GM23338 (cell line): ENCODE measurements at regions not wholly inside any gene's neighbourhood (a gene's known extent, or its start where the extent isn't known, plus 50 kb on each side); places are given as distances from the start of the nearest gene placed in this dataset.

Experiments used
- ATAC-seq: fragments of 200-7000 bp; cut with Tn5 transposase; 3 replicates; pipeline ENCODE4 v1.9.1; 2020
- DNase-seq: peaks from one replicate; pipeline ENCODE4 v3.0.0-alpha.2; 2015; ENCODE audit warnings: low spot score
- H2AFZ ChIP-seq: fragments of 200-600 bp; sonication (generic); 2 replicates; pipeline ENCODE4 v1.8.0; 2016; ENCODE audit warnings: antibody characterized with exemption, mild to moderate bottlenecking, moderate library complexity
- H3F3A ChIP-seq: fragments of 200-600 bp; sonication (generic); replicated peaks from 2 replicates; pipeline ENCODE4 v1.8.0; 2017; ENCODE audit warnings: antibody characterized with exemption, mixed run types, low read depth
- H3K27ac ChIP-seq: fragments of 200-600 bp; sonication (generic); 2 replicates; pipeline ENCODE4 v1.6.1; 2016; ENCODE audit warnings: low read depth
- H3K27me3 ChIP-seq: fragments of 200-600 bp; sonication (generic); 2 replicates; pipeline ENCODE4 v1.8.0; 2016; ENCODE audit warnings: mild to moderate bottlenecking, mixed run types, moderate library complexity; ENCODE audit not compliant: insufficient read depth
- H3K36me3 ChIP-seq: fragments of 200-600 bp; sonication (generic); 2 replicates; pipeline ENCODE4 v1.8.0; 2016; ENCODE audit warnings: mild to moderate bottlenecking; ENCODE audit not compliant: insufficient read depth
- H3K4me1 ChIP-seq: fragments of 200-600 bp; sonication (generic); 2 replicates; pipeline ENCODE4 v1.8.0; 2016; ENCODE audit warnings: mild to moderate bottlenecking, moderate library complexity; ENCODE audit not compliant: insufficient read depth
- H3K4me2 ChIP-seq: fragments of 200-600 bp; sonication (generic); 2 replicates; pipeline ENCODE4 v1.7.1; 2017; ENCODE audit warnings: mixed run types
- H3K4me3 ChIP-seq: fragments of 200-600 bp; sonication (generic); 2 replicates; pipeline ENCODE4 v1.6.1; 2016; ENCODE audit warnings: mixed run types
- H3K79me2 ChIP-seq: fragments of 200-600 bp; sonication (generic); replicated peaks from 2 replicates; pipeline ENCODE4 v1.8.0; 2017; ENCODE audit warnings: mild to moderate bottlenecking; ENCODE audit not compliant: insufficient read depth
- H3K9me2 ChIP-seq: fragments of 200-600 bp; sonication (generic); 2 replicates; pipeline ENCODE4 v1.8.0; 2017; ENCODE audit not compliant: insufficient read depth
- H4K20me1 ChIP-seq: fragments of 200-600 bp; sonication (generic); replicated peaks from 2 replicates; pipeline ENCODE4 v1.8.0; 2017; ENCODE audit warnings: mild to moderate bottlenecking; ENCODE audit not compliant: insufficient read depth
- H3K27ac Mint-ChIP-seq: 2 replicates; pipeline ENCODE4 v1.8.0; 2020; ENCODE audit warnings: inconsistent platforms, mild to moderate bottlenecking, moderate library complexity, mixed read lengths
- H3K27me3 Mint-ChIP-seq: 3 replicates; pipeline ENCODE4 v1.8.0; 2022; ENCODE audit warnings: low read depth, mild to moderate bottlenecking, moderate library complexity, mixed read lengths, inconsistent platforms; ENCODE audit not compliant: insufficient read depth, poor library complexity
- H3K36me3 Mint-ChIP-seq: 3 replicates; pipeline ENCODE4 v1.8.0; 2021; ENCODE audit warnings: low read depth, mild to moderate bottlenecking, inconsistent platforms, moderate library complexity, mixed read lengths
- H3K4me1 Mint-ChIP-seq: 3 replicates; pipeline ENCODE4 v1.8.0; 2020; ENCODE audit warnings: mild to moderate bottlenecking, inconsistent platforms, mixed read lengths
- H3K4me3 Mint-ChIP-seq: 3 replicates; pipeline ENCODE4 v1.8.0; 2021; ENCODE audit warnings: moderate library complexity, mild to moderate bottlenecking, inconsistent platforms, mixed read lengths
- H3K9me3 Mint-ChIP-seq: 3 replicates; pipeline ENCODE4 v1.8.0; 2020; ENCODE audit warnings: moderate library complexity, mild to moderate bottlenecking, inconsistent platforms, mixed read lengths
- CREB1 ChIP-seq: fragments of 250-450 bp; sonication (Bioruptor Pico); IDR thresholded peaks from 2 replicates; pipeline ENCODE4 v1.5.0; 2020; ENCODE audit warnings: low read depth, mild to moderate bottlenecking, moderate library complexity
- EZH2 ChIP-seq: fragments of 200-600 bp; sonication (generic); IDR thresholded peaks from one replicate; pipeline ENCODE4 v1.8.0; 2017; ENCODE audit warnings: antibody characterized with exemption, mild to moderate bottlenecking, low read depth; ENCODE audit not compliant: unreplicated experiment
- EZH2phosphoT487 ChIP-seq: fragments of 200-600 bp; sonication (generic); IDR thresholded peaks from one replicate; pipeline ENCODE4 v1.8.1; 2018; ENCODE audit warnings: antibody characterized with exemption; ENCODE audit not compliant: unreplicated experiment
- NANOG ChIP-seq: IDR thresholded peaks from 2 replicates; pipeline ENCODE4 v1.6.1; 2016; ENCODE audit warnings: antibody characterized with exemption, borderline replicate concordance
- REST ChIP-seq: IDR thresholded peaks from one replicate; pipeline ENCODE4 v1.6.1; 2018; ENCODE audit warnings: antibody characterized with exemption; ENCODE audit not compliant: unreplicated experiment
- STAT1 ChIP-seq: IDR thresholded peaks from one replicate; pipeline ENCODE4 v1.6.1; 2016; ENCODE audit warnings: antibody characterized with exemption; ENCODE audit not compliant: unreplicated experiment
- ZNF114 ChIP-seq: fragments of 250-450 bp; sonication (Bioruptor Pico); IDR thresholded peaks from 2 replicates; pipeline ENCODE4 v1.5.0; 2020; ENCODE audit warnings: mild to moderate bottlenecking, moderate library complexity
- ZNF331 ChIP-seq: fragments of 250-450 bp; sonication (Bioruptor Pico); IDR thresholded peaks from 2 replicates; pipeline ENCODE4 v1.5.0; 2020; ENCODE audit warnings: low read depth, mild to moderate bottlenecking, moderate library complexity
- ZNF462 ChIP-seq: fragments of 250-450 bp; sonication (Bioruptor Pico); IDR thresholded peaks from 2 replicates; pipeline ENCODE4 v1.5.0; 2020; ENCODE audit warnings: mild to moderate bottlenecking, moderate library complexity
- TF ChIP-seq, protein P1 (sequence below): IDR thresholded peaks from 2 replicates; pipeline ENCODE4 v1.6.1; 2016; ENCODE audit warnings: antibody characterized with exemption

DNA sequence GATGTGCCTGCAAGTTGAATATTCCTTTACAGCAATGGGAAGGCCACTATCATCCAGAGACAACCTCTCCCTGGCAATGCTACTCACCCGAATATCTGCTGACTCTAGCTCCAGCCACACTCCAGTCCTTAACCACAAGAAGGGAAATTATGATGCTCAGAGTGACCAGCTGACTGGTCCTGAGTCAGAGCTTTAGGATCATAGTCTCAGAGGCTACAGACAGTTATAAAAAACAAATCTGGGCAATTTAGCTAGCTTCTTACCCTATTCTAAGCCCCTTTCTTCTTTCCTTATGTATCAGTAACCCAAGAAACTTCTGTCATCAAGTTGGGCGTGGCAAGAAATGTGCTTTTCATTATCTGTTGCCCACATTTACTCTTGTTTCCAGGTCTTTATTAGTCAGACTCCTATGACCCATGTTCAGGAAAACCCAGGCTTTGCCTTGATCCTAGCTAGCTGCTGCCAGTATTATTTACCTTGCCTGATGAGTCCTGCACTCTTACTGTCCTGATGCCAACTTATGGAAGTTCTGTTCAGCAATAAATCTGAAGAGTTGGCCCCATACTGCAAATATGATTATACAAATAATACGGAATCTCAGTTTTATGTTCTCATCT lies 207.0 kb downstream of the TTLL7 start:
- H3F3A ChIP-seq, result no peaks in the 10 kb centered on the region
- TF ChIP-seq, protein P1, sequence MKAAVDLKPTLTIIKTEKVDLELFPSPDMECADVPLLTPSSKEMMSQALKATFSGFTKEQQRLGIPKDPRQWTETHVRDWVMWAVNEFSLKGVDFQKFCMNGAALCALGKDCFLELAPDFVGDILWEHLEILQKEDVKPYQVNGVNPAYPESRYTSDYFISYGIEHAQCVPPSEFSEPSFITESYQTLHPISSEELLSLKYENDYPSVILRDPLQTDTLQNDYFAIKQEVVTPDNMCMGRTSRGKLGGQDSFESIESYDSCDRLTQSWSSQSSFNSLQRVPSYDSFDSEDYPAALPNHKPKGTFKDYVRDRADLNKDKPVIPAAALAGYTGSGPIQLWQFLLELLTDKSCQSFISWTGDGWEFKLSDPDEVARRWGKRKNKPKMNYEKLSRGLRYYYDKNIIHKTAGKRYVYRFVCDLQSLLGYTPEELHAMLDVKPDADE, result no peak
- TF ChIP-seq EZH2, result no peak
- no peak for TF ChIP-seq REST
- no peak for TF ChIP-seq STAT1
- TF ChIP-seq EZH2phosphoT487, result no peak
- TF ChIP-seq NANOG, result no peak
- no peak for TF ChIP-seq ZNF331
- TF ChIP-seq ZNF462 (CRISPR knock-in tag), result no peak
- no peak for TF ChIP-seq CREB1 (CRISPR knock-in tag)
- no peak for TF ChIP-seq ZNF114 (CRISPR knock-in tag)
- H3K27me3 Mint-ChIP-seq, result no peaks in the 10 kb centered on the region
- H3K27me3 ChIP-seq, result no peaks in the 10 kb centered on the region
- H3K36me3 ChIP-seq, result no peaks in the 10 kb centered on the region
- H3K4me2 ChIP-seq, result no peak overlapping the region
- no peaks in the 10 kb centered on the region for H3K36me3 Mint-ChIP-seq
- peaks cover 13% of the 10 kb centered on the region; the same call in 1 of the 2 replicates for H3K9me2 ChIP-seq
- H2AFZ ChIP-seq, result no peak overlapping the region
- peaks cover 26% of the 10 kb centered on the region for H3K4me1 ChIP-seq
- no peaks in the 10 kb centered on the region for H4K20me1 ChIP-seq
- no peak overlapping the region for H3K4me3 ChIP-seq
- no peak overlapping the region for H3K27ac Mint-ChIP-seq
- no peaks in the 10 kb centered on the region for H3K9me3 Mint-ChIP-seq
- H3K27ac ChIP-seq, result no peak overlapping the region
- DNase-seq, result no peak
- H3K4me3 Mint-ChIP-seq, result no peak overlapping the region
- H3K4me1 Mint-ChIP-seq, result peaks cover 19% of the 10 kb centered on the region
- no peaks in the 10 kb centered on the region for H3K79me2 ChIP-seq
- ATAC-seq, result no peak
